Suprapubic skin (tissue), 4 donors: ENCODE measurements at regions not wholly inside any gene's neighbourhood (a gene's known extent, or its start where the extent isn't known, plus 50 kb on each side); places are given as distances from the start of the nearest gene placed in this dataset.
"Not testable (repeated sequence)": the region's sequence is repeated elsewhere in the genome, so short reads cannot be mapped to it uniquely, and the experiment has no call there.

Source experiments
- DNase-seq, 2 donors: peaks; one replicate each; pipeline ENCODE4 v3.0.0-alpha.2; 2019; ENCODE audit warnings: low spot score in 2 of 2
- H3K27ac ChIP-seq: fragments of 200-600 bp; sonication (generic); one replicate; pipeline ENCODE4 v1.5.1; 2019
- H3K27me3 ChIP-seq: fragments of 200-600 bp; sonication (generic); one replicate; pipeline ENCODE4 v1.5.1; 2019
- H3K36me3 ChIP-seq: fragments of 200-600 bp; sonication (generic); one replicate; pipeline ENCODE4 v1.5.1; 2019
- H3K4me1 ChIP-seq: fragments of 200-600 bp; sonication (generic); one replicate; pipeline ENCODE4 v1.5.1; 2019
- H3K4me3 ChIP-seq: fragments of 200-600 bp; sonication (generic); one replicate; pipeline ENCODE4 v1.5.1; 2019; ENCODE audit warnings: mild to moderate bottlenecking
- H3K9me3 ChIP-seq: fragments of 200-600 bp; sonication (generic); one replicate; pipeline ENCODE4 v1.5.1; 2019
- EP300 ChIP-seq: sonication (generic); formaldehyde crosslinking; IDR thresholded peaks from one replicate; pipeline ENCODE4 v1.6.1; 2017; ENCODE audit warnings: antibody characterized with exemption
- POLR2A ChIP-seq, 2 donors: fragments of 450-650 bp; IDR thresholded peaks; one replicate each; pipeline ENCODE4 v1.6.1; 2017; ENCODE audit warnings: antibody characterized with exemption in 2 of 2, mild to moderate bottlenecking in 2 of 2, moderate library complexity in 2 of 2
- POLR2AphosphoS5 ChIP-seq, 3 donors: sonication (generic); formaldehyde crosslinking; IDR thresholded peaks; one replicate each; pipeline ENCODE4 v1.6.1; 2017; ENCODE audit warnings: antibody characterized with exemption in 3 of 3
- WGBS: methylation state at CpG from one replicate; pipeline ENCODE4 v1.1.5; 2018; 5-methylcytosine and 5-hydroxymethylcytosine counted together
- TF ChIP-seq, protein P1 (sequence below), 2 donors: fragments of 200-600 bp in 1 of 2; fragments of 450-650 bp in 1 of 2; sonication (generic) in 1 of 2; IDR thresholded peaks; one replicate each; pipeline ENCODE4 v1.5.1; 2016 to 2019; ENCODE audit warnings: antibody characterized with exemption in 2 of 2, mild to moderate bottlenecking in 1 of 2, moderate library complexity in 1 of 2

DNA sequence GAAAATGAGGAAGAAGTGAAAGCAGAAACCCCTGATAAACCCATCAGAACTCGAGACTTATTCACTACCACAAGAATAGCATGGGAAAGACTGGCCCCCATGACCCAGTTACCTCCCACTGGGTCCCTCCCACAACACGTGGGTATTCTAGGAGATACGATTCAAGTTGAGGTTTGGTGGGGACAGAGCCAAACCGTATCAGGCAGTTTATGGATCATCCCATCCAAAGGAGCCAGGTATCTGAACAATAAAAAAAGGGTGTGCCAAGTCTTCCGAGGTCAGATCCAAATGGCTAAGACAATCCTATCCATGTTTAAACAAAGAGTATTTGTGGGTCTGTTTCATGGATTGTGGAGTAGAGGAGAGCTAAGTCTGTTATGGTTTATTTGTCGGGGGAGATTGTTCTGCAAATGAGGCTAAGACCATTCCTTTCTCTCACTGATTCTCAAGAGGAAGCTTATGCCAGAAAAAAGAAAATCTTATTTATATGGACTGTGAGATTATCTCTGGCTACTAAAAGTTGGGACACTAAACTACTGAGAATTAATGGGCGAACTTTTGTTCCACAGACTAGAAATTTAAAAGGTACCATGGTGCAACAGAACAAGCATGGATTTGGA is 203.7 kb downstream of the IPMK start:
- Histone ChIP-seq H3K27ac (no peak overlapping the region), H3K4me3 (no peak overlapping the region), H3K4me1 (no peaks in the 10 kb centered on the region), H3K27me3 (no peaks in the 10 kb centered on the region), H3K36me3 (no peaks in the 10 kb centered on the region), H3K9me3 (no peaks in the 10 kb centered on the region)
- WGBS, result 37% methylated on average over 7 of the region's 7 CpGs
- DNase-seq, result no peak
- no peak for TF ChIP-seq POLR2AphosphoS5 (IDR thresholded peaks at IDR 0.05)
- no peak for TF ChIP-seq EP300
- TF ChIP-seq, protein P1, sequence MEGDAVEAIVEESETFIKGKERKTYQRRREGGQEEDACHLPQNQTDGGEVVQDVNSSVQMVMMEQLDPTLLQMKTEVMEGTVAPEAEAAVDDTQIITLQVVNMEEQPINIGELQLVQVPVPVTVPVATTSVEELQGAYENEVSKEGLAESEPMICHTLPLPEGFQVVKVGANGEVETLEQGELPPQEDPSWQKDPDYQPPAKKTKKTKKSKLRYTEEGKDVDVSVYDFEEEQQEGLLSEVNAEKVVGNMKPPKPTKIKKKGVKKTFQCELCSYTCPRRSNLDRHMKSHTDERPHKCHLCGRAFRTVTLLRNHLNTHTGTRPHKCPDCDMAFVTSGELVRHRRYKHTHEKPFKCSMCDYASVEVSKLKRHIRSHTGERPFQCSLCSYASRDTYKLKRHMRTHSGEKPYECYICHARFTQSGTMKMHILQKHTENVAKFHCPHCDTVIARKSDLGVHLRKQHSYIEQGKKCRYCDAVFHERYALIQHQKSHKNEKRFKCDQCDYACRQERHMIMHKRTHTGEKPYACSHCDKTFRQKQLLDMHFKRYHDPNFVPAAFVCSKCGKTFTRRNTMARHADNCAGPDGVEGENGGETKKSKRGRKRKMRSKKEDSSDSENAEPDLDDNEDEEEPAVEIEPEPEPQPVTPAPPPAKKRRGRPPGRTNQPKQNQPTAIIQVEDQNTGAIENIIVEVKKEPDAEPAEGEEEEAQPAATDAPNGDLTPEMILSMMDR (IDR thresholded peaks at IDR 0.05), result no peak
- TF ChIP-seq POLR2A (IDR thresholded peaks at IDR 0.05), result no peak

DNA sequence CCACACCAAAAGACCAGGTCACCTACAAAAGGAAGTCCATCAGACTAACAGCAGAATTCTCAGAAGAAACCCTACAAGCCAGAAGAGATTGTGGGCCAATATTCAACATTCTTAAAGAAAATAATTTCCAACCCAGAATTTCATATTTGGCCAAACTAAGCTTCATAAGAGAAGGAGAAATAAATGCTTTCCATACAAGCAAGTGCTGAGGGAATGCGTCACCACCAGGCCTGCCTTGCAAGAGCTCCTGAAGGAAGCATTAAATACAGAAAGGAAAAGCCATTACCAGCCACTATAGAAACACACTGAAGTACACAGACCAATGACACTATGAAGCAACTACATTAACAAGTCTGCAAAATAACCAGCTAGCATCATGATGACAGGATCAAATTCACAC is 209.0 kb downstream of the IPMK start:
- not testable (repeated sequence) for H3K36me3 ChIP-seq, H3K4me3 ChIP-seq, H3K4me1 ChIP-seq, H3K27me3 ChIP-seq, DNase-seq, H3K9me3 ChIP-seq, H3K27ac ChIP-seq
- WGBS, result 88% methylated on average over 1 of the region's 1 CpG

DNA sequence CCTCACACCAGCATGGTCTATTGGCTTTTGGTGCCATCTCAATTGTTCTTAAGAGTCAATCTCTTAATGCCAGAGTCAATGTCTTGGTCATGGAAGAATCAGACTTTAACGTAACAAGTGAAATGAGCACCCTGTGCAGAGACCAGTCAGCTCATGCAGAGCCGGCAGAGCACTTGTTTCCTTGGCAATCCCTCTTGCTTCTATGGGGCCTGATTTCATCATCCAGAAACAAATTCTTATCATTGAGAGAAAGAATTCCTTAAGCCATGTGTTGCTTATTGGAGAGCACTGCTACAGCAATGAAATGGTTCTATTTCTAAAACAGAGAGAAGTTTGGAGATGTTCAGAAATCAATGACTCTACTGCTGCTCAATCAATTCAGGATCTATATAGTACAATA is 212.8 kb downstream of the IPMK start:
- DNase-seq, result no peak
- WGBS, result 83% methylated on average over 2 of the region's 2 CpGs
- H3K27ac ChIP-seq, result no peak overlapping the region
- no peaks in the 10 kb centered on the region for H3K36me3 ChIP-seq
- H3K9me3 ChIP-seq, result no peaks in the 10 kb centered on the region
- TF ChIP-seq POLR2AphosphoS5 (IDR thresholded peaks at IDR 0.05), result no peak
- no peak for TF ChIP-seq EP300
- TF ChIP-seq POLR2A (IDR thresholded peaks at IDR 0.05), result no peak
- TF ChIP-seq, protein P1 (IDR thresholded peaks at IDR 0.05), result no peak
- no peaks in the 10 kb centered on the region for H3K4me1 ChIP-seq
- no peak overlapping the region for H3K4me3 ChIP-seq
- H3K27me3 ChIP-seq, result no peaks in the 10 kb centered on the region

DNA sequence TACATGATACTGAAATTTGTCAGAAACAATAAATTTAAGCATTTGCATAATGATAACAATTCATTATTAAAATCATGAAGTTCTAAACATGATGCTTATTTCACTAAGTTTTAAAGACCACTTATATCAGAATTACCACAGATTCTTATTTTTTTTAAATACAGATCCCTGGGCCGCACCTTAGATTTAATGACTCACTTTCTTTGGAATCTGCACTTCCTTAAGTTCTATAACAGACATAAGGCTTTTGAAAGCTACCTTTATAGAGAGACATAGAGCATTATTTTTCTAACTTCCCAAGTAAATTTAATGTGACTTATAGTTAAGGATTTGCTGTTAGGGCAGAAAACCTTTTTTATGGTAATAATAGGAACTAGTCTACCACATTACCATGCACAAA is 214.9 kb downstream of the IPMK start:
- H3K4me1 ChIP-seq, result no peaks in the 10 kb centered on the region
- H3K27me3 ChIP-seq, result no peaks in the 10 kb centered on the region
- DNase-seq, result no peak
- 70% methylated on average over 1 of the region's 1 CpG for WGBS
- H3K36me3 ChIP-seq, result no peaks in the 10 kb centered on the region
- H3K4me3 ChIP-seq, result no peak overlapping the region
- H3K9me3 ChIP-seq, result no peaks in the 10 kb centered on the region
- TF ChIP-seq, protein P1 (IDR thresholded peaks at IDR 0.05), result no peak
- no peak overlapping the region for H3K27ac ChIP-seq

DNA sequence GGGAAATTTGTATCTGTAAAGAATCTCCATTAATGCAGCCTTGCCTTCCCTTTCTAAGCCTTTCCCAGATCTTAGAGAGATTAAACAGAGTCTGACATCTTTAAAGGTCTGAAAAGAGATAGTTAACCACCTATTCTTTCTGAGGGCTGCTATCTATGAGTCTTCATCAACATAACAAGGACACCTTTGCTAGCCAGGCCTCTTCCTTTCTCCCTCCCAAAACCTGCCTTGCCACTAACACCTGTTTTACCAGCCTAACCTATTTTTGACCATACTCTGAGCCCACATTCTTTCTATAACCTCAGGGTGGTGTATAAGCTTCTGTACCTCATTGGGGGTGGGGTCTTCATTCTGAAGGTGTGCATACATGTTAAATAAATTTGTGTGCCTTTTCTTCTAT is 217.1 kb downstream of the IPMK start:
- no peak for DNase-seq
- no peaks in the 10 kb centered on the region for H3K9me3 ChIP-seq
- no peaks in the 10 kb centered on the region for H3K36me3 ChIP-seq
- no peaks in the 10 kb centered on the region for H3K27me3 ChIP-seq
- no peak overlapping the region for H3K4me3 ChIP-seq
- no peaks in the 10 kb centered on the region for H3K4me1 ChIP-seq
- no peak overlapping the region for H3K27ac ChIP-seq
- TF ChIP-seq, protein P1 (IDR thresholded peaks at IDR 0.05), result no peak
- no peak for TF ChIP-seq POLR2A (IDR thresholded peaks at IDR 0.05)
- TF ChIP-seq POLR2AphosphoS5 (IDR thresholded peaks at IDR 0.05), result no peak
- no peak for TF ChIP-seq EP300

DNA sequence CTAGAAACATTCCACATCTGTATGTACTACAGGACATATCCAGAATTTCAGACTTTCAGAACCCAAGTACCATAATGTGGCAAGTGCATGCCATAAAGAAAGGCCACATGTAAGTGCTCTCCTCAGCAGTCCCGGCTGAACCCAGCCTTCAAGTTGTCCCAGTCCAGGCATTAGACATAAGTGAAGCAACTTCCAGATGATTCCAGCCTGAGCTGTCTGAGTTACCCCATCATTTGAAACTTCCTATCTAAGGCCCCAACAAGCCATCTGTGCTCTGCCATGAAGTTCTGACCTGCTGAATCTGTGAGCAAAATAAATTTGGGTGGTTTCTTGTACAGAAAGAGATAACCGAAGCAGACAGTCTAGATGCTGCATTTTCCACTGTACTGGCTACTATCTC is 218.8 kb downstream of the IPMK start:
- no peak for TF ChIP-seq POLR2AphosphoS5 (IDR thresholded peaks at IDR 0.05)
- no peak for TF ChIP-seq POLR2A (IDR thresholded peaks at IDR 0.05)
- TF ChIP-seq, protein P1 (IDR thresholded peaks at IDR 0.05), result no peak
- no peak for TF ChIP-seq EP300
- Histone ChIP-seq H3K4me3 (no peak overlapping the region), H3K4me1 (no peaks in the 10 kb centered on the region), H3K27ac (no peak overlapping the region), H3K27me3 (no peaks in the 10 kb centered on the region), H3K36me3 (no peaks in the 10 kb centered on the region), H3K9me3 (no peaks in the 10 kb centered on the region)
- no peak for DNase-seq
- 83% methylated on average over 2 of the region's 2 CpGs for WGBS
